Peyer's patch (tissue), 4 donors: ENCODE measurements at regions not wholly inside any gene's neighbourhood (a gene's known extent, or its start where the extent isn't known, plus 50 kb on each side); places are given as distances from the start of the nearest gene placed in this dataset.

Source experiments
- DNase-seq, 3 donors: peaks; one replicate each; pipeline ENCODE4 v3.0.0-alpha.2; 2017 to 2019
- H3K27ac ChIP-seq, 4 donors: fragments of 200-600 bp; sonication (generic); one replicate each; pipeline ENCODE4 v1.5.1; 2016 to 2019
- H3K27me3 ChIP-seq, 2 donors: fragments of 200-600 bp; sonication (generic); one replicate each; pipeline ENCODE4 v1.5.1; 2019
- H3K36me3 ChIP-seq, 3 donors: fragments of 200-600 bp; sonication (generic); one replicate each; pipeline ENCODE4 v1.5.1; 2016 to 2019
- H3K4me1 ChIP-seq, 4 donors: fragments of 200-600 bp; sonication (generic); one replicate each; pipeline ENCODE4 v1.5.1; 2016 to 2019
- H3K4me3 ChIP-seq, 4 donors: fragments of 200-600 bp; sonication (generic); 1 replicate in 3 of 4; 2 replicates in 1 of 4; pipeline ENCODE4 v1.5.1; 2016 to 2019; ENCODE audit warnings: mild to moderate bottlenecking in 1 of 4
- H3K9me3 ChIP-seq, 4 donors: fragments of 200-600 bp; sonication (generic); one replicate each; pipeline ENCODE4 v1.5.1; 2016 to 2019; ENCODE audit warnings: mild to moderate bottlenecking in 1 of 4
- CTCF ChIP-seq, 6 experiments: fragments of 450-650 bp in 4 of 6; fragments of 200-600 bp in 2 of 6; sonication (generic) in 1 of 6; IDR thresholded peaks; one replicate each; pipeline ENCODE4 v1.5.1; 2017 to 2019; ENCODE audit warnings: antibody characterized with exemption in 6 of 6, mild to moderate bottlenecking in 3 of 6, moderate library complexity in 1 of 6
- POLR2A ChIP-seq, 2 donors: fragments of 450-650 bp; IDR thresholded peaks; one replicate each; pipeline ENCODE4 v1.5.1; 2017; ENCODE audit warnings: antibody characterized with exemption in 2 of 2, mild to moderate bottlenecking in 2 of 2, moderate library complexity in 2 of 2

- TF ChIP-seq POLR2A (IDR thresholded peaks at IDR 0.05) (no peak), CTCF (IDR thresholded peaks at IDR 0.05) (no peak)
- no peaks in the 10 kb centered on the region for H3K36me3 ChIP-seq
- H3K9me3 ChIP-seq, result no peaks in the 10 kb centered on the region
- no peak overlapping the region for H3K4me3 ChIP-seq
- no peak overlapping the region for H3K27ac ChIP-seq
- DNase-seq, result no peak
- H3K4me1 ChIP-seq, result no peaks in the 10 kb centered on the region
- H3K27me3 ChIP-seq, result no peaks in the 10 kb centered on the region
These were observed 220.4 kb upstream of the ARID1B start for GRCh38 chr6:156556811-156557210.

GRCh38 chr6:156555116-156555515 is 222.1 kb upstream of the ARID1B start:
- Histone ChIP-seq H3K36me3 (no peaks in the 10 kb centered on the region), H3K4me3 (no peak overlapping the region), H3K4me1 (no peaks in the 10 kb centered on the region), H3K9me3 (no peaks in the 10 kb centered on the region), H3K27ac (no peak overlapping the region), H3K27me3 (no peaks in the 10 kb centered on the region)
- TF ChIP-seq POLR2A (IDR thresholded peaks at IDR 0.05), result no peak
- TF ChIP-seq CTCF (IDR thresholded peaks at IDR 0.05), result no peak
- no peak for DNase-seq

- H3K9me3 ChIP-seq, result no peaks in the 10 kb centered on the region
- H3K36me3 ChIP-seq, result no peaks in the 10 kb centered on the region
- no peaks in the 10 kb centered on the region for H3K4me1 ChIP-seq
- no peak overlapping the region for H3K27ac ChIP-seq
- TF ChIP-seq CTCF (IDR thresholded peaks at IDR 0.05) (no peak), POLR2A (IDR thresholded peaks at IDR 0.05) (no peak)
- no peaks in the 10 kb centered on the region for H3K27me3 ChIP-seq
- H3K4me3 ChIP-seq, result no peak overlapping the region
- no peak for DNase-seq
These were observed 223.0 kb upstream of the ARID1B start for GRCh38 chr6:156554160-156554559.

GRCh38 chr6:156552849-156553248 is 224.3 kb upstream of the ARID1B start:
- Histone ChIP-seq H3K4me3 (no peak overlapping the region), H3K27ac (no peak overlapping the region), H3K9me3 (no peaks in the 10 kb centered on the region), H3K27me3 (no peaks in the 10 kb centered on the region), H3K36me3 (no peaks in the 10 kb centered on the region), H3K4me1 (no peaks in the 10 kb centered on the region)
- no peak for TF ChIP-seq CTCF (IDR thresholded peaks at IDR 0.05)
- TF ChIP-seq POLR2A (IDR thresholded peaks at IDR 0.05), result no peak
- no peak for DNase-seq

GRCh38 chr6:156550949-156551348 is 226.2 kb upstream of the ARID1B start:
- H3K27me3 ChIP-seq, result no peaks in the 10 kb centered on the region

More at GRCh38 chr6:156550949-156551348, 226.2 kb upstream of the ARID1B start:
- Histone ChIP-seq H3K4me3 (no peak overlapping the region), H3K27ac (no peak overlapping the region), H3K4me1 (no peaks in the 10 kb centered on the region), H3K9me3 (no peaks in the 10 kb centered on the region), H3K36me3 (no peaks in the 10 kb centered on the region)
- DNase-seq, result no peak
- TF ChIP-seq CTCF (IDR thresholded peaks at IDR 0.05) (no peak), POLR2A (IDR thresholded peaks at IDR 0.05) (no peak)
